ENCODE measurements at regions not wholly inside any gene's neighbourhood (a gene's known extent, or its start where the extent isn't known, plus 50 kb on each side); places are given as distances from the start of the nearest gene placed in this dataset.

GRCh38 chr6:125537090-125537489 is 212.3 kb upstream of the HEY2 start:
- Histone ChIP-seq H3K4ac (ENCODE audit: low read depth, low read length) (no peak overlapping the region), H3K79me2 (ENCODE audit: insufficient read depth, low read length) (no peaks in the 10 kb centered on the region), H3K23ac (ENCODE audit: insufficient read length, low read depth, low read length) (no peak overlapping the region), H4K20me1 (ENCODE audit: control insufficient read depth, insufficient read depth, insufficient read length) (no peaks in the 10 kb centered on the region), H3K56ac (ENCODE audit: insufficient read length, low read depth, low read length) (no peak overlapping the region), H3K14ac (ENCODE audit: insufficient read depth, low read length) (no peak overlapping the region), H4K91ac (ENCODE audit: insufficient read length, low read depth, low read length) (no peak overlapping the region), H3K27me3 (ENCODE audit: insufficient read depth, low read length) (no peaks in the 10 kb centered on the region), H2BK12ac (ENCODE audit: insufficient read length, low read depth, low read length) (no peak overlapping the region), H2BK120ac (ENCODE audit: low read depth, low read length, poor library complexity, severe bottlenecking) (no peak overlapping the region), H3K18ac (ENCODE audit: insufficient read length, low read depth, low read length) (no peak overlapping the region), H3K9me3 (ENCODE audit: control insufficient read depth, low read depth, low read length) (no peaks in the 10 kb centered on the region), H3K79me1 (ENCODE audit: insufficient read depth, low read depth, low read length, poor library complexity, severe bottlenecking) (no peaks in the 10 kb centered on the region), H2AFZ (ENCODE audit: low read length) (no peak overlapping the region), H2BK5ac (ENCODE audit: insufficient read length, low read length) (no peak overlapping the region), H3T11ph (ENCODE audit: low read length) (no peak overlapping the region), H2BK15ac (ENCODE audit: low read depth, low read length) (no peak overlapping the region), H3K9ac (ENCODE audit: extremely low read depth, insufficient read length, low read length) (no peak overlapping the region), H3K27ac (ENCODE audit: insufficient read length, low read depth, low read length) (no peak overlapping the region), H2BK20ac (ENCODE audit: low read depth, low read length, poor library complexity, severe bottlenecking) (no peak overlapping the region), H4K8ac (replicated peaks; ENCODE audit: insufficient read length, low read depth, low read length) (no peak overlapping the region), H2AK5ac (ENCODE audit: insufficient read length, low read length) (no peak overlapping the region), H3K4me2 (ENCODE audit: insufficient read depth, insufficient read length, low read length) (no peak overlapping the region), H3K23me2 (ENCODE audit: insufficient read length, low read depth, low read length, poor library complexity, severe bottlenecking) (no peaks in the 10 kb centered on the region), H3K4me1 (ENCODE audit: insufficient read depth, low read length) (0 out of 2 replicates have a peak, but pooled peaks cover 2% of the 10 kb centered on the region), H4K5ac (ENCODE audit: insufficient read length, low read depth, low read length) (no peak overlapping the region)
- no peak for TF ChIP-seq CTCF (conservative IDR thresholded peaks at IDR 0.05)
- DNase-seq, result no peak
- no peak overlapping the region; a peak in 1 of 5 replicates for H3K4me3 Mint-ChIP-seq
- H3K36me3 Mint-ChIP-seq (ENCODE audit: insufficient read depth in 1 of 3, low read depth in 3 of 3), result peaks cover 0 to 4% (median 0%) of the 10 kb centered on the region in 3 experiments; a peak in 1 of 7 replicates
- no peaks in the 10 kb centered on the region; the same call in 1 of the 2 replicates for H3K27me3 Mint-ChIP-seq (ENCODE audit: low read depth)
- peaks cover 0 to 2% of the 10 kb centered on the region in 2 experiments; a peak in 3 of 5 replicates for H3K9me3 Mint-ChIP-seq
- H3K4me1 Mint-ChIP-seq, result peaks cover 16 to 20% of the 10 kb centered on the region in 2 experiments
- no CpG with 5 or more reads among the region's 2 CpGs for WGBS (ENCODE audit: extremely low coverage, insufficient read length, low lambda C conversion rate)
- 0 out of 7 replicates have a peak overlapping the region, but pooled peaks of 1 of the 3 experiments have one; percentile 56 for H3K27ac Mint-ChIP-seq
